OCI-LY1 (cell line): ENCODE measurements at regions not wholly inside any gene's neighbourhood (a gene's known extent, or its start where the extent isn't known, plus 50 kb on each side); places are given as distances from the start of the nearest gene placed in this dataset.

Experiments
- EZH2 ChIP-seq: fragments of 200-600 bp; sonication (generic), shearing (Covaris generic); IDR thresholded peaks from 2 replicates; pipeline ENCODE4 v1.8.0; 2017; ENCODE audit warnings: borderline replicate concordance, mixed run types, mild to moderate bottlenecking, antibody characterized with exemption, low read length, moderate library complexity, mixed read lengths
- TF ChIP-seq, protein P1 (sequence below): fragments of 200-600 bp; sonication (generic), shearing (Covaris generic); IDR thresholded peaks from 2 replicates; pipeline ENCODE4 v1.5.1; 2017; ENCODE audit warnings: mild to moderate bottlenecking, antibody characterized with exemption, low read length, moderate library complexity, mixed read lengths

- TF ChIP-seq EZH2 = no peak
- TF ChIP-seq, protein P1, sequence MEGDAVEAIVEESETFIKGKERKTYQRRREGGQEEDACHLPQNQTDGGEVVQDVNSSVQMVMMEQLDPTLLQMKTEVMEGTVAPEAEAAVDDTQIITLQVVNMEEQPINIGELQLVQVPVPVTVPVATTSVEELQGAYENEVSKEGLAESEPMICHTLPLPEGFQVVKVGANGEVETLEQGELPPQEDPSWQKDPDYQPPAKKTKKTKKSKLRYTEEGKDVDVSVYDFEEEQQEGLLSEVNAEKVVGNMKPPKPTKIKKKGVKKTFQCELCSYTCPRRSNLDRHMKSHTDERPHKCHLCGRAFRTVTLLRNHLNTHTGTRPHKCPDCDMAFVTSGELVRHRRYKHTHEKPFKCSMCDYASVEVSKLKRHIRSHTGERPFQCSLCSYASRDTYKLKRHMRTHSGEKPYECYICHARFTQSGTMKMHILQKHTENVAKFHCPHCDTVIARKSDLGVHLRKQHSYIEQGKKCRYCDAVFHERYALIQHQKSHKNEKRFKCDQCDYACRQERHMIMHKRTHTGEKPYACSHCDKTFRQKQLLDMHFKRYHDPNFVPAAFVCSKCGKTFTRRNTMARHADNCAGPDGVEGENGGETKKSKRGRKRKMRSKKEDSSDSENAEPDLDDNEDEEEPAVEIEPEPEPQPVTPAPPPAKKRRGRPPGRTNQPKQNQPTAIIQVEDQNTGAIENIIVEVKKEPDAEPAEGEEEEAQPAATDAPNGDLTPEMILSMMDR = no peak
Observed at GRCh38 chr7:53272081-53272480, 236.6 kb downstream of the POM121L12 start.
